H9 (cell line): ENCODE measurements at regions not wholly inside any gene's neighbourhood (a gene's known extent, or its start where the extent isn't known, plus 50 kb on each side); places are given as distances from the start of the nearest gene placed in this dataset.

Source experiments
- DNase-seq: peaks from one replicate; pipeline ENCODE4 v3.0.0-alpha.2; 2017
- H2AFZ ChIP-seq: one replicate; pipeline ENCODE4 v1.6.1; 2013; ENCODE audit warnings: mild to moderate bottlenecking, low read length, control low read depth, moderate library complexity
- H2AK5ac ChIP-seq: 2 replicates; pipeline ENCODE4 v1.6.1; 2013; ENCODE audit warnings: low read length, control low read depth, mixed read lengths; ENCODE audit not compliant: insufficient read length
- H2BK120ac ChIP-seq: one replicate; pipeline ENCODE4 v1.6.1; 2013; ENCODE audit warnings: low read depth, mild to moderate bottlenecking, low read length, control low read depth, inconsistent platforms; ENCODE audit not compliant: poor library complexity, severe bottlenecking
- H2BK12ac ChIP-seq: 2 replicates; pipeline ENCODE4 v1.6.1; 2013; ENCODE audit warnings: low read length, control low read depth, mixed read lengths, low read depth; ENCODE audit not compliant: insufficient read length
- H2BK15ac ChIP-seq: 2 replicates; pipeline ENCODE4 v1.6.1; 2013; ENCODE audit warnings: low read depth, low read length, control low read depth
- H2BK20ac ChIP-seq: one replicate; pipeline ENCODE4 v1.6.1; 2013; ENCODE audit warnings: low read depth, mild to moderate bottlenecking, low read length, control low read depth, inconsistent platforms; ENCODE audit not compliant: poor library complexity, severe bottlenecking
- H2BK5ac ChIP-seq: 2 replicates; pipeline ENCODE4 v1.6.1; 2013; ENCODE audit warnings: low read length, control low read depth, mixed read lengths; ENCODE audit not compliant: insufficient read length
- H3K14ac ChIP-seq: 2 replicates; pipeline ENCODE4 v1.6.1; 2013; ENCODE audit warnings: low read length, control low read depth; ENCODE audit not compliant: insufficient read depth
- H3K18ac ChIP-seq: 2 replicates; pipeline ENCODE4 v1.6.1; 2013; ENCODE audit warnings: low read depth, mild to moderate bottlenecking, mixed read lengths, low read length, control low read depth; ENCODE audit not compliant: insufficient read length
- H3K23ac ChIP-seq: 2 replicates; pipeline ENCODE4 v1.6.1; 2013; ENCODE audit warnings: low read length, control low read depth, mixed read lengths, low read depth; ENCODE audit not compliant: insufficient read length
- H3K23me2 ChIP-seq: 2 replicates; pipeline ENCODE4 v1.6.1; 2013; ENCODE audit warnings: low read depth, mild to moderate bottlenecking, mixed read lengths, low read length, control low read depth; ENCODE audit not compliant: insufficient read length, poor library complexity, severe bottlenecking
- H3K27ac ChIP-seq: 2 replicates; pipeline ENCODE4 v1.5.1; 2013; ENCODE audit warnings: low read length, control low read depth, mixed read lengths, low read depth; ENCODE audit not compliant: insufficient read length
- H3K27me3 ChIP-seq: 2 replicates; pipeline ENCODE4 v1.6.1; 2013; ENCODE audit warnings: low read length, control low read depth, inconsistent platforms; ENCODE audit not compliant: insufficient read depth
- H3K4ac ChIP-seq: 2 replicates; pipeline ENCODE4 v1.6.1; 2013; ENCODE audit warnings: low read depth, mild to moderate bottlenecking, control low read depth, inconsistent platforms, low read length, moderate library complexity
- H3K4me1 ChIP-seq: 2 replicates; pipeline ENCODE4 v1.6.1; 2013; ENCODE audit warnings: low read length, control low read depth, inconsistent platforms; ENCODE audit not compliant: insufficient read depth
- H3K4me2 ChIP-seq: 2 replicates; pipeline ENCODE4 v1.6.1; 2013; ENCODE audit warnings: low read length, control low read depth, mixed read lengths; ENCODE audit not compliant: insufficient read length, insufficient read depth
- H3K56ac ChIP-seq: 2 replicates; pipeline ENCODE4 v1.6.1; 2013; ENCODE audit warnings: low read depth, mild to moderate bottlenecking, mixed read lengths, low read length, control low read depth; ENCODE audit not compliant: insufficient read length
- H3K79me1 ChIP-seq: 2 replicates; pipeline ENCODE4 v1.6.1; 2013; ENCODE audit warnings: low read depth, mild to moderate bottlenecking, moderate library complexity, low read length, control low read depth, inconsistent platforms; ENCODE audit not compliant: insufficient read depth, poor library complexity, severe bottlenecking
- H3K79me2 ChIP-seq: 2 replicates; pipeline ENCODE4 v1.6.1; 2013; ENCODE audit warnings: low read length, control low read depth, inconsistent platforms; ENCODE audit not compliant: insufficient read depth
- H3K9ac ChIP-seq: 2 replicates; pipeline ENCODE4 v1.6.1; 2013; ENCODE audit warnings: low read length, control low read depth, mixed read lengths; ENCODE audit not compliant: insufficient read length; ENCODE audit errors: extremely low read depth
- H3K9me3 ChIP-seq: one replicate; pipeline ENCODE4 v1.6.1; 2013; ENCODE audit warnings: low read depth, low read length, inconsistent platforms; ENCODE audit not compliant: control insufficient read depth
- H3T11ph ChIP-seq: one replicate; pipeline ENCODE4 v1.6.1; 2013; ENCODE audit warnings: mild to moderate bottlenecking, low read length, control low read depth, inconsistent platforms
- H4K20me1 ChIP-seq: one replicate; pipeline ENCODE4 v1.6.1; 2013; ENCODE audit not compliant: control insufficient read depth, insufficient read length, insufficient read depth
- H4K5ac ChIP-seq: 2 replicates; pipeline ENCODE4 v1.6.1; 2013; ENCODE audit warnings: low read depth, mild to moderate bottlenecking, mixed read lengths, low read length, control low read depth; ENCODE audit not compliant: insufficient read length
- H4K8ac ChIP-seq: replicated peaks from 2 replicates; pipeline ENCODE4 v1.6.1; 2013; ENCODE audit warnings: low read length, control low read depth, mixed read lengths, low read depth; ENCODE audit not compliant: insufficient read length
- H4K91ac ChIP-seq: 2 replicates; pipeline ENCODE4 v1.6.1; 2013; ENCODE audit warnings: low read depth, mild to moderate bottlenecking, moderate library complexity, mixed read lengths, low read length, control low read depth; ENCODE audit not compliant: insufficient read length
- H3K27ac Mint-ChIP-seq, 3 experiments: 2 replicates in 2 of 3; 3 replicates in 1 of 3; pipeline ENCODE4 v1.8.0; 2020 to 2021; ENCODE audit warnings: mixed read lengths in 3 of 3, mild to moderate bottlenecking in 1 of 3, moderate library complexity in 1 of 3
- H3K27me3 Mint-ChIP-seq: 2 replicates; pipeline ENCODE4 v1.8.0; 2021; ENCODE audit warnings: low read depth, mild to moderate bottlenecking, moderate library complexity, mixed read lengths
- H3K36me3 Mint-ChIP-seq, 3 experiments: 2 replicates in 2 of 3; 3 replicates in 1 of 3; pipeline ENCODE4 v1.8.0; 2020 to 2021; ENCODE audit warnings: low read depth in 3 of 3, mixed read lengths in 3 of 3; ENCODE audit not compliant: insufficient read depth in 1 of 3
- H3K4me1 Mint-ChIP-seq, 2 experiments: 2 replicates each; pipeline ENCODE4 v1.8.0; 2020; ENCODE audit warnings: mixed read lengths in 2 of 2
- H3K4me3 Mint-ChIP-seq, 2 experiments: 2 replicates in 1 of 2; 3 replicates in 1 of 2; pipeline ENCODE4 v1.8.0; 2020 to 2021; ENCODE audit warnings: mild to moderate bottlenecking in 2 of 2, mixed read lengths in 2 of 2, moderate library complexity in 1 of 2
- H3K9me3 Mint-ChIP-seq, 2 experiments: 2 replicates in 1 of 2; 3 replicates in 1 of 2; pipeline ENCODE4 v1.8.0; 2020; ENCODE audit warnings: mild to moderate bottlenecking in 2 of 2, mixed read lengths in 2 of 2, moderate library complexity in 1 of 2
- CTCF ChIP-seq: fragments of 200-600 bp; sonication (generic); conservative IDR thresholded peaks from 3 replicates; pipeline ENCODE4 v1.8.0; 2021; ENCODE audit warnings: antibody characterized with exemption, mild to moderate bottlenecking
- WGBS: extraction: QIAGEN DNeasy Blood & Tissue Kit; methylation state at CpG from one replicate; pipeline ENCODE4 v1.1.7; 2013; ENCODE audit warnings: missing lambda C conversion rate, low lambda C conversion rate, mixed read lengths; ENCODE audit not compliant: insufficient read length; ENCODE audit errors: extremely low coverage; 5-methylcytosine and 5-hydroxymethylcytosine counted together

GRCh38 chr4:122015203-122015602 lies 63.3 kb upstream of the TRPC3 start:
- Histone ChIP-seq H2BK12ac (no peak overlapping the region), H2BK20ac (no peak overlapping the region), H4K20me1 (no peaks in the 10 kb centered on the region), H3K27ac (no peak overlapping the region), H3K4me1 (no peaks in the 10 kb centered on the region), H2BK5ac (no peak overlapping the region), H4K91ac (no peak overlapping the region), H3K4me2 (no peak overlapping the region), H4K5ac (no peak overlapping the region), H3K79me1 (no peaks in the 10 kb centered on the region), H3K18ac (no peak overlapping the region), H2BK120ac (no peak overlapping the region), H3K23me2 (no peaks in the 10 kb centered on the region), H2BK15ac (no peak overlapping the region), H2AFZ (no peak overlapping the region), H4K8ac (no peak overlapping the region), H3K79me2 (no peaks in the 10 kb centered on the region), H3K14ac (no peak overlapping the region), H3K9ac (no peak overlapping the region), H3K4ac (no peak overlapping the region), H3K27me3 (no peaks in the 10 kb centered on the region), H3K23ac (no peak overlapping the region), H3K9me3 (no peaks in the 10 kb centered on the region), H3K56ac (no peak overlapping the region), H2AK5ac (no peak overlapping the region), H3T11ph (no peak overlapping the region)
- DNase-seq, result no peak
- Mint-ChIP-seq H3K9me3 (no peaks in the 10 kb centered on the region), H3K4me1 (no peaks in the 10 kb centered on the region), H3K4me3 (no peak overlapping the region), H3K36me3 (no peaks in the 10 kb centered on the region), H3K27me3 (no peaks in the 10 kb centered on the region), H3K27ac (no peak overlapping the region)
- TF ChIP-seq CTCF, result no peak
- no CpG with 5 or more reads among the region's 3 CpGs for WGBS
